ENCODE measurements at regions not wholly inside any gene's neighbourhood (a gene's known extent, or its start where the extent isn't known, plus 50 kb on each side); places are given as distances from the start of the nearest gene placed in this dataset.

GRCh38 chr12:115485967-115486366 is 791.5 kb downstream of the MED13L start:
- H3K4me3 Mint-ChIP-seq, result no peak overlapping the region
- peaks cover 9% of the 10 kb centered on the region for H3K9me3 Mint-ChIP-seq
- peaks cover 9% of the 10 kb centered on the region for H3K4me1 Mint-ChIP-seq
- TF ChIP-seq CTCF (IDR thresholded peaks at IDR 0.05; ENCODE audit: unreplicated experiment in 3 of 3), result no peak
- peaks cover 5% of the 10 kb centered on the region for H3K36me3 Mint-ChIP-seq (ENCODE audit: low read depth)
- peak overlapping the region in 2 of 3 experiments; percentile 6 to 46 for H3K27ac Mint-ChIP-seq
- H3K27me3 Mint-ChIP-seq (ENCODE audit: low read depth), result peaks cover 12% of the 10 kb centered on the region

- Mint-ChIP-seq H3K4me3 (no peak overlapping the region), H3K4me1 (peaks cover 9% of the 10 kb centered on the region), H3K27me3 (ENCODE audit: low read depth) (peaks cover 12% of the 10 kb centered on the region), H3K36me3 (ENCODE audit: low read depth) (peaks cover 5% of the 10 kb centered on the region), H3K9me3 (peaks cover 12% of the 10 kb centered on the region), H3K27ac (peak overlapping the region in 2 of 3 experiments; percentile 6 to 46)
- TF ChIP-seq CTCF (IDR thresholded peaks at IDR 0.05; ENCODE audit: unreplicated experiment in 3 of 3), result no peak
These were observed 792.0 kb downstream of the MED13L start for GRCh38 chr12:115485503-115485902.

- no peak overlapping the region for H3K4me3 Mint-ChIP-seq
- peaks cover 8% of the 10 kb centered on the region for H3K27me3 Mint-ChIP-seq (ENCODE audit: low read depth)
- H3K36me3 Mint-ChIP-seq (ENCODE audit: low read depth), result peaks cover 5% of the 10 kb centered on the region
- H3K4me1 Mint-ChIP-seq, result peaks cover 9% of the 10 kb centered on the region
- H3K9me3 Mint-ChIP-seq, result peaks cover 12% of the 10 kb centered on the region
- TF ChIP-seq CTCF (IDR thresholded peaks at IDR 0.05; ENCODE audit: unreplicated experiment in 3 of 3), result no peak
- H3K27ac Mint-ChIP-seq, result no peak overlapping the region
These were observed 794.5 kb downstream of the MED13L start for GRCh38 chr12:115482943-115483342.

GRCh38 chr12:115481141-115481540 is 796.4 kb downstream of the MED13L start:
- no peak overlapping the region for H3K4me3 Mint-ChIP-seq

GRCh38 chr12:115478505-115478904 is 794.5 kb upstream of the TBX3 start:
- no peak for TF ChIP-seq CTCF (IDR thresholded peaks at IDR 0.05; ENCODE audit: unreplicated experiment in 3 of 3)
- Mint-ChIP-seq H3K36me3 (ENCODE audit: low read depth) (no peaks in the 10 kb centered on the region), H3K27me3 (ENCODE audit: low read depth) (peaks cover 4% of the 10 kb centered on the region), H3K9me3 (peaks cover 3% of the 10 kb centered on the region), H3K4me1 (no peaks in the 10 kb centered on the region), H3K4me3 (no peak overlapping the region), H3K27ac (no peak overlapping the region)

More at GRCh38 chr12:115481141-115481540, 796.4 kb downstream of the MED13L start:
- Mint-ChIP-seq H3K27ac (no peak overlapping the region), H3K9me3 (peaks cover 12% of the 10 kb centered on the region), H3K4me1 (peaks cover 7% of the 10 kb centered on the region), H3K27me3 (ENCODE audit: low read depth) (peaks cover 5% of the 10 kb centered on the region), H3K36me3 (ENCODE audit: low read depth) (peaks cover 5% of the 10 kb centered on the region)
- TF ChIP-seq CTCF (IDR thresholded peaks at IDR 0.05; ENCODE audit: unreplicated experiment in 3 of 3), result no peak

- Mint-ChIP-seq H3K36me3 (ENCODE audit: low read depth) (no peaks in the 10 kb centered on the region), H3K27ac (no peak overlapping the region), H3K4me3 (no peak overlapping the region), H3K9me3 (no peaks in the 10 kb centered on the region), H3K27me3 (ENCODE audit: low read depth) (peaks cover 8% of the 10 kb centered on the region), H3K4me1 (no peaks in the 10 kb centered on the region)
- no peak for TF ChIP-seq CTCF (IDR thresholded peaks at IDR 0.05; ENCODE audit: unreplicated experiment in 3 of 3)
These were observed 790.8 kb upstream of the TBX3 start for GRCh38 chr12:115474539-115475353.
